HL-60 (cell line): ENCODE measurements at regions not wholly inside any gene's neighbourhood (a gene's known extent, or its start where the extent isn't known, plus 50 kb on each side); places are given as distances from the start of the nearest gene placed in this dataset.

Experiments
- DNase-seq, 2 experiments: peaks; one replicate each; pipeline ENCODE4 v3.0.0-alpha.2; 2010 to 2020; ENCODE audit warnings: low read depth in 1 of 2, low spot score in 1 of 2
- H3K27ac ChIP-seq: fragments of 250-450 bp; sonication (Bioruptor Pico); replicated peaks from 2 replicates; pipeline ENCODE4 v1.5.1; 2020; ENCODE audit warnings: mild to moderate bottlenecking, moderate library complexity
- H3K27me3 ChIP-seq: fragments of 250-450 bp; sonication (Bioruptor Pico); 2 replicates; pipeline ENCODE4 v1.5.1; 2021; ENCODE audit warnings: mild to moderate bottlenecking, moderate library complexity; ENCODE audit not compliant: insufficient read depth, poor library complexity, severe bottlenecking
- H3K4me3 ChIP-seq: replicated peaks from 2 replicates; pipeline ENCODE4 v1.5.1; 2011; ENCODE audit warnings: mild to moderate bottlenecking, control low read depth, low read length; ENCODE audit not compliant: insufficient read depth
- CTCF ChIP-seq: IDR thresholded peaks from one replicate; pipeline ENCODE4 v1.5.1; 2011; ENCODE audit warnings: low read length, control low read depth, inconsistent platforms; ENCODE audit not compliant: insufficient read depth
- GABPA ChIP-seq: IDR thresholded peaks from 2 replicates; pipeline ENCODE4 v1.6.1; 2012; ENCODE audit warnings: low read depth
- POLR2AphosphoS5 ChIP-seq: IDR thresholded peaks from 2 replicates; pipeline ENCODE4 v1.6.1; 2012; ENCODE audit warnings: low read depth
- REST ChIP-seq: IDR thresholded peaks from 2 replicates; pipeline ENCODE4 v1.6.1; 2012; ENCODE audit warnings: low read depth; ENCODE audit not compliant: insufficient replicate concordance
- SPI1 ChIP-seq: IDR thresholded peaks from 2 replicates; pipeline ENCODE4 v1.6.1; 2012; ENCODE audit warnings: low read depth, mild to moderate bottlenecking, borderline replicate concordance

GRCh38 chr13:71249011-71249410 is 618.0 kb downstream of the DACH1 start:
- TF ChIP-seq SPI1: no peak
- no peaks in the 10 kb centered on the region for H3K27me3 ChIP-seq
- H3K4me3 ChIP-seq: no peak overlapping the region
- DNase-seq: no peak
- no peak overlapping the region for H3K27ac ChIP-seq

- no peak for TF ChIP-seq GABPA
- no peak for TF ChIP-seq POLR2AphosphoS5
- no peak for TF ChIP-seq CTCF
- TF ChIP-seq SPI1: no peak
- TF ChIP-seq REST: no peak
- no peak overlapping the region for H3K4me3 ChIP-seq
Observed at GRCh38 chr13:71244161-71244560, 622.8 kb downstream of the DACH1 start.

DNA sequence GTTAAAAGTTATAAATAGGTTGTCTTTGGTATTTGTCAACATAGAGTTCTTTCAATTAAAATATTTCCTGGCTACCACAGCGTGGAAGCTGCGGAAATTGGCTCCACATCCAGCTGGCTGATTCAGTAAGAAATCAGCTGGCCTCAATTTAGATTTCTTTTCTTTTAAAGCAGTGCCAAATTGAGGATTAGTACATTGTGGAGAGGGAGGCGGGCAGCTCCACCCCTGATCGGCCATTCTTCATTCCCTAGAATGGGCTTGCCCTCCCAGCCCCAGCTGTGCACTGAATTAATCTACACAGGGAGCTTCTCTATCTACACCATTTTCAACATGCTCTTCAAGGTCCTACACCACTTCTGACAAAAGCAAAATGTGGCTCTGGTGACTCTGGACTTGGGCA is 624.8 kb downstream of the DACH1 start:
- no peak for DNase-seq
- no peaks in the 10 kb centered on the region for H3K27me3 ChIP-seq
- no peak overlapping the region for H3K4me3 ChIP-seq
- no peak for TF ChIP-seq REST
- no peak for TF ChIP-seq CTCF
- TF ChIP-seq GABPA: no peak
- TF ChIP-seq SPI1: no peak
- no peak for TF ChIP-seq POLR2AphosphoS5
- no peak overlapping the region for H3K27ac ChIP-seq

More at GRCh38 chr13:71244161-71244560, 622.8 kb downstream of the DACH1 start:
- H3K27ac ChIP-seq: no peak overlapping the region
- no peak for DNase-seq
- H3K27me3 ChIP-seq: no peaks in the 10 kb centered on the region

GRCh38 chr13:71240911-71241310 is 626.1 kb downstream of the DACH1 start:
- Histone ChIP-seq H3K4me3 (no peak overlapping the region), H3K27ac (no peak overlapping the region), H3K27me3 (no peaks in the 10 kb centered on the region)
- DNase-seq: no peak
- no peak for TF ChIP-seq POLR2AphosphoS5
- TF ChIP-seq CTCF: no peak
- no peak for TF ChIP-seq SPI1
- no peak for TF ChIP-seq REST
- TF ChIP-seq GABPA: no peak
